ENCODE measurements at regions not wholly inside any gene's neighbourhood (a gene's known extent, or its start where the extent isn't known, plus 50 kb on each side); places are given as distances from the start of the nearest gene placed in this dataset.

- no peak for DNase-seq
Observed at GRCh38 chr16:80355335-80355734, 185.5 kb upstream of the DYNLRB2 start.

- DNase-seq = no peak
Observed at GRCh38 chr16:80350061-80350460, 190.7 kb upstream of the DYNLRB2 start.

GRCh38 chr16:80347900-80348299 lies 192.9 kb upstream of the DYNLRB2 start:
- no peak for DNase-seq

GRCh38 chr16:80347002-80347401 lies 193.8 kb upstream of the DYNLRB2 start:
- DNase-seq = no peak

- DNase-seq = no peak
Observed at GRCh38 chr16:80346111-80346632, 194.6 kb upstream of the DYNLRB2 start.

- DNase-seq = no peak
Observed at GRCh38 chr16:80345701-80346100, 195.1 kb upstream of the DYNLRB2 start.

- no peak for DNase-seq
Observed at GRCh38 chr16:80344570-80344969, 196.2 kb upstream of the DYNLRB2 start.

GRCh38 chr16:80341263-80341662 lies 199.5 kb upstream of the DYNLRB2 start:
- DNase-seq = no peak

GRCh38 chr16:80337786-80338185 lies 203.0 kb upstream of the DYNLRB2 start:
- no peak for DNase-seq

GRCh38 chr16:80330803-80331202 lies 210.0 kb upstream of the DYNLRB2 start:
- DNase-seq = no peak

GRCh38 chr16:80330150-80330549 lies 210.6 kb upstream of the DYNLRB2 start:
- DNase-seq = no peak

GRCh38 chr16:80327740-80328139 lies 213.1 kb upstream of the DYNLRB2 start:
- DNase-seq = no peak

GRCh38 chr16:80324371-80324770 lies 216.4 kb upstream of the DYNLRB2 start:
- no peak for DNase-seq

- DNase-seq = no peak
Observed at GRCh38 chr16:80323808-80324195, 217.0 kb upstream of the DYNLRB2 start.

- DNase-seq = no peak
Observed at GRCh38 chr16:80323187-80323807, 217.5 kb upstream of the DYNLRB2 start.

- DNase-seq = no peak
Observed at GRCh38 chr16:80319181-80319580, 221.6 kb upstream of the DYNLRB2 start.

- no peak for DNase-seq
Observed at GRCh38 chr16:80318107-80318506, 222.7 kb upstream of the DYNLRB2 start.

- DNase-seq = no peak
Observed at GRCh38 chr16:80317599-80318037, 223.2 kb upstream of the DYNLRB2 start.

GRCh38 chr16:80317116-80317515 lies 223.7 kb upstream of the DYNLRB2 start:
- DNase-seq = no peak

GRCh38 chr16:80314042-80314441 lies 226.8 kb upstream of the DYNLRB2 start:
- no peak for DNase-seq

- no peak for DNase-seq
Observed at GRCh38 chr16:80309178-80309577, 231.6 kb upstream of the DYNLRB2 start.

GRCh38 chr16:80305410-80305809 lies 235.4 kb upstream of the DYNLRB2 start:
- DNase-seq = no peak

GRCh38 chr16:80303691-80304090 lies 237.1 kb upstream of the DYNLRB2 start:
- no peak for DNase-seq

GRCh38 chr16:80300876-80301275 lies 239.9 kb upstream of the DYNLRB2 start:
- no peak for DNase-seq

GRCh38 chr16:80300456-80300855 lies 240.3 kb upstream of the DYNLRB2 start:
- DNase-seq = no peak
